ENCODE measurements at regions not wholly inside any gene's neighbourhood (a gene's known extent, or its start where the extent isn't known, plus 50 kb on each side); places are given as distances from the start of the nearest gene placed in this dataset.

DNA sequence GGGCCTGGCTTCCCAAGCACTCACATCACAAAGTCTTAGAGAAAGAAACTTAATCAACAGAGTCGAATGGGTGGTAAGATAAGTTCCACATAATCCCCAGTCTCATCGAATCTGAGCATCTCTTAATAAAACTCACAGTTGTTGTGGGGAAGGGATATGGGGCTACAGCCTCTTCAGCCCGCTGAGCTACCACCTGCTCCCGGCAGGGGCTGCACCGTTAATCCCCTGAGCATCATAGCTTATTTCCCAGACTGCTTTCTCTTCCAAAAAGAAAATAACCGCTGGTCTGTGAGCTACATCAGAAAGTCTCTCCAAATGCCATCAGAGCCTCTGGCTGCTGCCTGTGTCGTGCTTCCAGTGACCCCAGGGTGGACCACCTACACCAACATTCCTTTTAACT, 139.4 kb upstream of the CELF4 start:
- H3K36me3 ChIP-seq (ENCODE audit: control insufficient read depth in 2 of 2, insufficient read depth in 2 of 2, low read length in 2 of 2) = no peaks in the 10 kb centered on the region
- no peak overlapping the region for H3K27ac ChIP-seq (ENCODE audit: low read depth in 2 of 2, low read length in 2 of 2)
- H3K27me3 ChIP-seq (ENCODE audit: control insufficient read depth in 2 of 2, insufficient read depth in 2 of 2, low read length in 2 of 2) = no peaks in the 10 kb centered on the region
- no peak overlapping the region for H3K9ac ChIP-seq (ENCODE audit: low read depth in 1 of 2, low read length in 2 of 2)
- H3K4me1 ChIP-seq (ENCODE audit: control insufficient read depth in 2 of 2, insufficient read depth in 2 of 2, low read length in 2 of 2) = no peaks in the 10 kb centered on the region
- H3K9me3 ChIP-seq (ENCODE audit: control insufficient read depth in 2 of 2, low read length in 2 of 2) = no peaks in the 10 kb centered on the region
- no peak overlapping the region for H3K4me3 ChIP-seq (ENCODE audit: low read length in 2 of 2)

DNA sequence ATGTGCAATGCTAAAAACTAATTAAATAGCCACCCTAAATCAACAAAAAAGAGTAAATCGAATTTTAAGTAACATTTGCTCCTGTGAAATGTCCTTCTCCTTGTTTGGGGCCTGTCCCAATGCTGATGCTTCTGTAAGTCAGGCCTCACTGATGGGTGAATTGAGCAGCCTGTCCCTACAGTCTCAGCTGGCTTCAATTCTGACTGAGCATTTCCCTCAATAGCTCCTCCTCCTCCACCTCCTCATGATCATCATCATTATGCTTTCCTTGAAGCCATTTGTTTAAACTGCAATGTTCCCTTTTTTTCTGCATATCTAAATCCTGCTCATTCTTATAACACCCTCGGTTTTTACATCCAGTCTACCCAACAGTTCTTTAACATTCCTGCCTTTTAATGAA, 137.2 kb upstream of the CELF4 start:
- Histone ChIP-seq H3K27ac (ENCODE audit: low read depth in 2 of 2, low read length in 2 of 2) (no peak overlapping the region), H3K9ac (ENCODE audit: low read depth in 1 of 2, low read length in 2 of 2) (no peak overlapping the region), H3K9me3 (ENCODE audit: control insufficient read depth in 2 of 2, low read length in 2 of 2) (no peaks in the 10 kb centered on the region), H3K4me1 (ENCODE audit: control insufficient read depth in 2 of 2, insufficient read depth in 2 of 2, low read length in 2 of 2) (no peaks in the 10 kb centered on the region), H3K27me3 (ENCODE audit: control insufficient read depth in 2 of 2, insufficient read depth in 2 of 2, low read length in 2 of 2) (no peaks in the 10 kb centered on the region), H3K36me3 (ENCODE audit: control insufficient read depth in 2 of 2, insufficient read depth in 2 of 2, low read length in 2 of 2) (no peaks in the 10 kb centered on the region), H3K4me3 (ENCODE audit: low read length in 2 of 2) (no peak overlapping the region)

DNA sequence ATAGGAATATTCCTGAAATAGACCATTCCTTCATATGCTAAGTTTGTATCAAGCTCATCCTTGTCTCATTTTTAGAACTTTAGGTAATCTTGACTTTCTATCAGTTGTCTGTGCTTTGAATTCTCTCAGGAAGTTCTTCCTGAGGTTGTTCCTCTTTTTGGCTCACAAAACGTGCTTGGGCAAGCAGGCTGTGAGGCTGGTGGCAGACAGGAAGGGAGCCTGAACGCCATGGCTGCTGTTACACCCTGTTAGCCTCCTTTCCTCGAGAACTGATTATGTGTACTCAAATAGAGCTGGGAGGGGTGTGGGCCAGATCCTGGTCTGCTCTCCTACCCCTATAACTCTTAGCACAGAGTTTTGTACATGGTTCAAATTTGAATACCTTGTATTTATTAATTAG, 136.4 kb upstream of the CELF4 start:
- H3K4me1 ChIP-seq (ENCODE audit: control insufficient read depth in 2 of 2, insufficient read depth in 2 of 2, low read length in 2 of 2) = no peaks in the 10 kb centered on the region
- no peaks in the 10 kb centered on the region for H3K36me3 ChIP-seq (ENCODE audit: control insufficient read depth in 2 of 2, insufficient read depth in 2 of 2, low read length in 2 of 2)
- H3K27ac ChIP-seq (ENCODE audit: low read depth in 2 of 2, low read length in 2 of 2) = no peak overlapping the region
- H3K27me3 ChIP-seq (ENCODE audit: control insufficient read depth in 2 of 2, insufficient read depth in 2 of 2, low read length in 2 of 2) = no peaks in the 10 kb centered on the region
- no peaks in the 10 kb centered on the region for H3K9me3 ChIP-seq (ENCODE audit: control insufficient read depth in 2 of 2, low read length in 2 of 2)
- H3K9ac ChIP-seq (ENCODE audit: low read depth in 1 of 2, low read length in 2 of 2) = no peak overlapping the region
- no peak overlapping the region for H3K4me3 ChIP-seq (ENCODE audit: low read length in 2 of 2)

DNA sequence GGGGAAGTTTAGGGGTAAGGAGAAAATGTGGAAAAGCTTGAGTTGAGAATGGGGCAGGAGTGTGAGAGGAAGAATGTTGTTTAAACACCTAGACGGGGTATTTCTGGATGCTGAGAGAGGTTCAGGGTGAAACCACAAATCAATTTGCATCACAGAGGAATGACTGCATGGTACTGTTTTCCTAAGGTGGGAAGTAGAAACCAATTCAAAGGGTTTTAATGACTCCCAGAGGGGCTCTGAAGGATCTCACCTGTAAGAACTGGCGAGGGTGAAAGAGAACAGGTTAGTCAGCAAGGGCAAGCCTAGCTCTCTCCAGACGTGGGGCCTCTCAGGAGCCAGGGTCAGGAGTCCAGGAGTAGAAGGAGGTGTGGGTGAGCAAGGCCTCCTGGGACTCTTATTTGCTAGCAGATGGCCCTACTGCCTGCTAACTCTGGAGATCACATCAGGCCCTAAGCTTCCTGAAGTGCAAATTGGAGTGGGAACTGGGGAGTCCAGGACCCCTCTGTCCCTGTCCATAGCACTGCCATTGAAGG, 133.0 kb upstream of the CELF4 start:
- H3K36me3 ChIP-seq (ENCODE audit: control insufficient read depth in 2 of 2, insufficient read depth in 2 of 2, low read length in 2 of 2) = no peaks in the 10 kb centered on the region
- H3K27me3 ChIP-seq (ENCODE audit: control insufficient read depth in 2 of 2, insufficient read depth in 2 of 2, low read length in 2 of 2) = no peaks in the 10 kb centered on the region
- no peak overlapping the region for H3K9ac ChIP-seq (ENCODE audit: low read depth in 1 of 2, low read length in 2 of 2)
- H3K27ac ChIP-seq (ENCODE audit: low read depth in 2 of 2, low read length in 2 of 2) = no peak overlapping the region
- no peaks in the 10 kb centered on the region for H3K4me1 ChIP-seq (ENCODE audit: control insufficient read depth in 2 of 2, insufficient read depth in 2 of 2, low read length in 2 of 2)
- H3K4me3 ChIP-seq (ENCODE audit: low read length in 2 of 2) = no peak overlapping the region
- no peaks in the 10 kb centered on the region for H3K9me3 ChIP-seq (ENCODE audit: control insufficient read depth in 2 of 2, low read length in 2 of 2)

DNA sequence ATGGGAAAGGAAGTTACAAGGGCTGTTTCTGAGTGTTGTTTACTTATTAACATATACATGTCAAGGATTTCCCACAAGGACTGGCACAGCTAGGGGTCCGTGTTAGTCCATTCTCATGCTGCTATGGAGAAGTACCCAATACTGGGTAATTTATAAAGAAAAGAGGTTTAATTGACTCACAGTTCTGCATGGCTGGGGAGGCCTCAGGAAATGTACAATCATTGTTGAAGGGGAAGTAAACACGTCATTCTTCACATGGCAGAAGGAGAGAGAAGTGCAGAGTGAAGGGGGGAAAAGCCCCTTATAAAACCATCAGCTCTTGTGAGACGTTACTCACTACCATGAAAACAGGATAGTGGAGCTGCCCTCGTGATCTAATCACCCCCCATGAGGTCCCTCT, 128.9 kb upstream of the CELF4 start:
- no peaks in the 10 kb centered on the region for H3K27me3 ChIP-seq (ENCODE audit: control insufficient read depth in 2 of 2, insufficient read depth in 2 of 2, low read length in 2 of 2)
- no peak overlapping the region for H3K27ac ChIP-seq (ENCODE audit: low read depth in 2 of 2, low read length in 2 of 2)
- H3K9me3 ChIP-seq (ENCODE audit: control insufficient read depth in 2 of 2, low read length in 2 of 2) = no peaks in the 10 kb centered on the region
- no peak overlapping the region for H3K4me3 ChIP-seq (ENCODE audit: low read length in 2 of 2)
- H3K36me3 ChIP-seq (ENCODE audit: control insufficient read depth in 2 of 2, insufficient read depth in 2 of 2, low read length in 2 of 2) = no peaks in the 10 kb centered on the region
- H3K9ac ChIP-seq (ENCODE audit: low read depth in 1 of 2, low read length in 2 of 2) = no peak overlapping the region
- H3K4me1 ChIP-seq (ENCODE audit: control insufficient read depth in 2 of 2, insufficient read depth in 2 of 2, low read length in 2 of 2) = no peaks in the 10 kb centered on the region

DNA sequence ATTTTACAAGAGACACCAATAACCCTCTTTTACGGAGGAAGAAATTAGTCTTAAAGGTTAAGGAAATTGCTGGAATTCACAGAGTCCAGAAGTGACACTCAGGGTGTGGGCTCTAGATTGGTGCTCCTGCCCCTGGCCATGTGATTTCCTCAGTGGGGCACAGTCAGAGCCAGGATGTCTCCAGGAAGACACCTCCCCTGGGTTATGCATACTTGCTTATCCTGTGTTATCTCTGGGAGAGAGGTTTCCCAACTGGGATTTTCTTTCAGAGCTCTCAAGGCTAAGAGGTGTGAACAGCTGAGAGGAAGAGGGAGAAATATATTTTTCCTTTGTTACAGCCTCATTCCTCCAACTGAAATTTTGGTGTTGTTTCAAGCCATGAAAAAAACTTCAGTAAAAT, 125.6 kb upstream of the CELF4 start:
- H3K9me3 ChIP-seq (ENCODE audit: control insufficient read depth in 2 of 2, low read length in 2 of 2) = no peaks in the 10 kb centered on the region
- no peaks in the 10 kb centered on the region for H3K36me3 ChIP-seq (ENCODE audit: control insufficient read depth in 2 of 2, insufficient read depth in 2 of 2, low read length in 2 of 2)
- no peaks in the 10 kb centered on the region for H3K4me1 ChIP-seq (ENCODE audit: control insufficient read depth in 2 of 2, insufficient read depth in 2 of 2, low read length in 2 of 2)
- H3K4me3 ChIP-seq (ENCODE audit: low read length in 2 of 2) = no peak overlapping the region
- no peak overlapping the region for H3K9ac ChIP-seq (ENCODE audit: low read depth in 1 of 2, low read length in 2 of 2)
- no peaks in the 10 kb centered on the region for H3K27me3 ChIP-seq (ENCODE audit: control insufficient read depth in 2 of 2, insufficient read depth in 2 of 2, low read length in 2 of 2)
- H3K27ac ChIP-seq (ENCODE audit: low read depth in 2 of 2, low read length in 2 of 2) = no peak overlapping the region

DNA sequence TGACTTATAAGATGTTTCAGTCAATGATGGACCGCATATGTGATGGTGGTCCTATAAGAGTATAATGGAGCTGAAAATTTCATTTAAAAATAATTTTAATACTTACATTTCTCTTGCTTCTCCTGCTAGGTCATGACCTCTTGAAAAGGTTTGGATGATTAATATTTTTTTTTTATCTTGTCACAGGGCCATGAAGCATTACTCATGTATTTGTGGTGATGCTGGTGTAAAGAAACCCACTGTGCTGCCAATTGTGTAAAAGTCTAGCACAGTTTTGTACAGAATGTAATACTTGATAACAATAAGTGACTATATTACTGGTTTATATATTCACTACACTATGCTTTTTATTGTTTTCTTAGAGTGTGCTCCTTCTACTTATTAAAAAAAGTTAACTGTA, 124.2 kb upstream of the CELF4 start:
- no peaks in the 10 kb centered on the region for H3K36me3 ChIP-seq (ENCODE audit: control insufficient read depth in 2 of 2, insufficient read depth in 2 of 2, low read length in 2 of 2)
- no peak overlapping the region for H3K9ac ChIP-seq (ENCODE audit: low read depth in 1 of 2, low read length in 2 of 2)
- no peak overlapping the region for H3K4me3 ChIP-seq (ENCODE audit: low read length in 2 of 2)
- H3K9me3 ChIP-seq (ENCODE audit: control insufficient read depth in 2 of 2, low read length in 2 of 2) = no peaks in the 10 kb centered on the region
- no peak overlapping the region for H3K27ac ChIP-seq (ENCODE audit: low read depth in 2 of 2, low read length in 2 of 2)
- no peaks in the 10 kb centered on the region for H3K27me3 ChIP-seq (ENCODE audit: control insufficient read depth in 2 of 2, insufficient read depth in 2 of 2, low read length in 2 of 2)
- H3K4me1 ChIP-seq (ENCODE audit: control insufficient read depth in 2 of 2, insufficient read depth in 2 of 2, low read length in 2 of 2) = no peaks in the 10 kb centered on the region

DNA sequence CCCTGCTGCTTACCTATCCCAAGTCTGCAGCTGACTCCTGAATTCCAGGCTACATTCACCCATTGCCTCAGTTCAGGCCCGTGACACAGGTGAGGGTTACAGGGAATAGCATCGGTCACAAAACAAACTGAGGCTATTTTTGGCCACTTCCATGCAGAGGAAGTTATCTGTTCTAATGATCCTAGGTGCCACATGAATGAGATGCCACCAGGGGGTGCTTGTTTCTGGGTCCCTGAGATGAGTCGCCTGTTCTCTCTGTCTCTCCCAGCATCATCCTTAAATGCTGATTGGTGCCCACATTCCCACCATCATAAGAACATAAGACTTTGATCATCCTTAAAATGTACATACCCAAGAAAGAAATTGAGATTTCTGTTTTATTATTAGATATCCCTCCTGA, 119.0 kb upstream of the CELF4 start:
- Histone ChIP-seq H3K36me3 (ENCODE audit: control insufficient read depth in 2 of 2, insufficient read depth in 2 of 2, low read length in 2 of 2) (no peaks in the 10 kb centered on the region), H3K4me3 (ENCODE audit: low read length in 2 of 2) (no peak overlapping the region), H3K27ac (ENCODE audit: low read depth in 2 of 2, low read length in 2 of 2) (no peak overlapping the region), H3K4me1 (ENCODE audit: control insufficient read depth in 2 of 2, insufficient read depth in 2 of 2, low read length in 2 of 2) (no peaks in the 10 kb centered on the region), H3K27me3 (ENCODE audit: control insufficient read depth in 2 of 2, insufficient read depth in 2 of 2, low read length in 2 of 2) (no peaks in the 10 kb centered on the region), H3K9me3 (ENCODE audit: control insufficient read depth in 2 of 2, low read length in 2 of 2) (no peaks in the 10 kb centered on the region), H3K9ac (ENCODE audit: low read depth in 1 of 2, low read length in 2 of 2) (no peak overlapping the region)

DNA sequence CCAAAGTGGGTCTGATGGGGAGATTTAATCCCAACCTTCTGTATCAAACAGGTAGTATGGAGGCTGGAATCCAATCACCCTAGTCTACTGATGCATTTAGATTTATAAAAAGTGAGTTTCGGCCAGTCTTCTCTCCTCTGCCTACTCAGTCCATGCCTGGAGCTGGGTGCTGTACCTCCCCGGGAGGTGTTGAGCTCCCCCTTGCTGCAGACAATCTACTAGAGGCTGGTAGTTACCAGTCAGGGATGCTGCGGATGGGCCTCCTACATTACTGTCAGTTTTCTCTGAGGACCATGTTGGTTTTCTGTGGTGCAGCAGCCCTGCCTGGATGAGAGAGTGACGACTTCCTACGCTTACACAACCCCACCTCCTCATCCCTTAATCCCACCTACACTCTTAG, 118.6 kb upstream of the CELF4 start:
- H3K27me3 ChIP-seq (ENCODE audit: control insufficient read depth in 2 of 2, insufficient read depth in 2 of 2, low read length in 2 of 2) = no peaks in the 10 kb centered on the region
- H3K27ac ChIP-seq (ENCODE audit: low read depth in 2 of 2, low read length in 2 of 2) = no peak overlapping the region
- H3K9me3 ChIP-seq (ENCODE audit: control insufficient read depth in 2 of 2, low read length in 2 of 2) = no peaks in the 10 kb centered on the region
- H3K36me3 ChIP-seq (ENCODE audit: control insufficient read depth in 2 of 2, insufficient read depth in 2 of 2, low read length in 2 of 2) = no peaks in the 10 kb centered on the region
- no peak overlapping the region for H3K4me3 ChIP-seq (ENCODE audit: low read length in 2 of 2)
- no peak overlapping the region for H3K9ac ChIP-seq (ENCODE audit: low read depth in 1 of 2, low read length in 2 of 2)
- H3K4me1 ChIP-seq (ENCODE audit: control insufficient read depth in 2 of 2, insufficient read depth in 2 of 2, low read length in 2 of 2) = no peaks in the 10 kb centered on the region

DNA sequence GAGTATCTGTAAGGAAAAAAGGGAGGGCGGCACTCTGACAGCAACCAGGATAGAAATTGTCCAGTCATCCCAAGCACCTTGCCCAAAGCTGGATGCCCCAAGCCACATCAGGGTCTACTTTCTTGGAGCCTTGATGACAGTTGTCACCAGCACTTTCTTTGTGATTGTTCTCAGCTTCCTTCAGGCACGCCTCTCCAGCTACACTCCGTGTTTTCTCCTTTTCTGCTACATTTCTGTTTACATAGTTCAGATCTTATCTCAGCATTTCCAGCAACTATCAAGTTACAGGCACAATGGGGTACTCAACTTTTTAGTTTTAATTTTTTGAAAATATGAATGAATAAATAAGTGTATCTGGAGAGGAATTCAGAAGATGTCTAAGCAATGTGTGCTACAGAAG, 115.3 kb upstream of the CELF4 start:
- Histone ChIP-seq H3K36me3 (ENCODE audit: control insufficient read depth in 2 of 2, insufficient read depth in 2 of 2, low read length in 2 of 2) (no peaks in the 10 kb centered on the region), H3K4me3 (ENCODE audit: low read length in 2 of 2) (no peak overlapping the region)

DNA sequence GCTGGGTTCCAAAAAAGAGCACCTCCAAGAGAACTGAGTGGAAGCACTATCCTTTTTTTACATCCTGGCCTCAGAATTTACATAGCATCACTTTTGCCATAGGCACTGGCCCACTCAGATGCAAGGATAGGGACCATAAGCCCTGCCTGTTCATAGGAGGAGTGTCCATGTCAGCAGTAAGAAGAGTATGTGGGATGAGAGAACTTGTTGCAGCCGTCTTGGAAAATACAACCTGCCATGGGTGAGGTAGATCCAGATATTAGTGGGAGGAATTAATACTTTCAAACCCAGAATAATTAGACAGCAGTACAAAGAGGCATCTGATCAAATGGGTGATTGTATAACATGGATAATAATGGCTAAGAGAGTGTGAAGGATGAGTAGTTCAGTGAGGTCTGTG, 110.7 kb upstream of the CELF4 start:
- H3K27me3 ChIP-seq (ENCODE audit: control insufficient read depth in 2 of 2, insufficient read depth in 2 of 2, low read length in 2 of 2) = no peaks in the 10 kb centered on the region
- no peak overlapping the region for H3K9ac ChIP-seq (ENCODE audit: low read depth in 1 of 2, low read length in 2 of 2)
- no peak overlapping the region for H3K27ac ChIP-seq (ENCODE audit: low read depth in 2 of 2, low read length in 2 of 2)
- no peaks in the 10 kb centered on the region for H3K9me3 ChIP-seq (ENCODE audit: control insufficient read depth in 2 of 2, low read length in 2 of 2)
- H3K36me3 ChIP-seq (ENCODE audit: control insufficient read depth in 2 of 2, insufficient read depth in 2 of 2, low read length in 2 of 2) = no peaks in the 10 kb centered on the region
- H3K4me3 ChIP-seq (ENCODE audit: low read length in 2 of 2) = no peak overlapping the region
- H3K4me1 ChIP-seq (ENCODE audit: control insufficient read depth in 2 of 2, insufficient read depth in 2 of 2, low read length in 2 of 2) = no peaks in the 10 kb centered on the region

More for the DNA sequence above, 115.3 kb upstream of the CELF4 start:
- no peaks in the 10 kb centered on the region for H3K27me3 ChIP-seq (ENCODE audit: control insufficient read depth in 2 of 2, insufficient read depth in 2 of 2, low read length in 2 of 2)
- H3K9ac ChIP-seq (ENCODE audit: low read depth in 1 of 2, low read length in 2 of 2) = no peak overlapping the region
- no peaks in the 10 kb centered on the region for H3K9me3 ChIP-seq (ENCODE audit: control insufficient read depth in 2 of 2, low read length in 2 of 2)
- H3K4me1 ChIP-seq (ENCODE audit: control insufficient read depth in 2 of 2, insufficient read depth in 2 of 2, low read length in 2 of 2) = no peaks in the 10 kb centered on the region
- no peak overlapping the region for H3K27ac ChIP-seq (ENCODE audit: low read depth in 2 of 2, low read length in 2 of 2)
